ENCODE measurements at regions not wholly inside any gene's neighbourhood (a gene's known extent, or its start where the extent isn't known, plus 50 kb on each side); places are given as distances from the start of the nearest gene placed in this dataset.

DNA sequence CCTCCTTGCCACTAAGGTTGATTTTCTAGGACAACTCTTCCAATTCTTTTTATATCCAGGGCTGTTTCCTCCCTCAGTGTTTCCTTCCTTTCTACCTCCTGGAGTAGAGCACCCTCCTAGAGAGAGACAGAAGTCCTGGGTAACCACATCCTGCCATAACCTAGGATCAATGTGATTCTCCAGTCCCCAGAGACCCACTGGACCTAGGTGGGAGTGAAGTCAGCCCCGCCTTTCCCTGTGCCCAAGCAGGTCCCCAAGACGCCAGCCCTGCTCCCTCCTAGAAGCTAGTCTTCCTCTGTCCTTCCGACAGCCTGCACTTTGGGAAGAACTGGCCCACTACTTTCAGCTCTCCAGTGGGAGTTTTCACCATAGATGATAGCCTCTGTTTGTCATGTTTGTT is 166.8 kb upstream of the PLEKHG7 start:
- DNase-seq (ENCODE audit: low read depth in 3 of 3): no peak

DNA sequence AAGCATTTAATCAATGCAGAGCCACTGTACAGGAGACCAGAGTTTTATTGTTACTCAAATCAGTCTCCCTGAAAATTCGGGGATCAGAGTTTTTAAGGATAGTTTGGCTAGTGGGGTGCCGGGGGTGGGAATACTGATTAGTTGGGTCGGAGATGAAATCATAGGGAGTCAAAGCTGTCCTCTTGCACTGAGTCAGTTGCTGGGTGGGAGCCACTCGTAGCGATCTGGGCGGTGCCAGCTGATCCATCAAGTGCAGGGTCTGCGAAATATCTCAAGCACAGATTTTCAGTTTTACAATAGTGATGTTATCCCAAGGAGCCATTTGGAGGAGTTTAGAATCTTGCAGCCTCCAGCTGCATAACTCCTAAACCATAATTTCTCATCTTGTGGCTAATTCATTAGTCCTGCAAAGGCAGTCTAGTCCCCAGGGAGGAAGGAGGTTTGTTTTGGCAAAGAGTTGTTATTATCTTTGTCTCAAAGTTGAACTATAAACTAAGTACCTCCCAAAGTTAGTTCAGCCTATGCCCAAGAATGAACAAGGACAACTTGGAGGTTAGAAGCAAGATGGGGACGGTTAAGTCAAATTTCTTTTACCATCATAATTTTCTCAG is 169.4 kb upstream of the PLEKHG7 start:
- no peak for DNase-seq (ENCODE audit: low read depth in 3 of 3)

DNA sequence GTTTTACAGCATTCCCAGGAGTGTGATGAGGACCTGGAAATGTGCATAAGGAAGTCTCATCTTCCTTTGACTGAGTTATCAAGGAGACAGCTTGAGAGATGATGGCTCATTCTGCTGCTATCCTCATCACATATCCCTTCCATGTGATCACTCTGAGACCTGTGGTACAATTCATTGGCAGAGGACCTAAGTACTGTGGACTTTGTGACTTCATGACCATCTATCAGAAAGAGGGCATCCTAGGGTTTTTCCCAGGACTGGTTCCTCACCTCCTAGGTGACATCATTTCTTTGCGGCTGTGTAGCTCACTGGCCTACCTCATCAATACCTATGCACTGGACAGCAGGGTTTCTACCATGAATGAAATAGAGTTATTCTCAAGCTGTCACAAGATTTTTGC is 172.1 kb upstream of the PLEKHG7 start:
- no peak for DNase-seq (ENCODE audit: low read depth in 3 of 3)

DNA sequence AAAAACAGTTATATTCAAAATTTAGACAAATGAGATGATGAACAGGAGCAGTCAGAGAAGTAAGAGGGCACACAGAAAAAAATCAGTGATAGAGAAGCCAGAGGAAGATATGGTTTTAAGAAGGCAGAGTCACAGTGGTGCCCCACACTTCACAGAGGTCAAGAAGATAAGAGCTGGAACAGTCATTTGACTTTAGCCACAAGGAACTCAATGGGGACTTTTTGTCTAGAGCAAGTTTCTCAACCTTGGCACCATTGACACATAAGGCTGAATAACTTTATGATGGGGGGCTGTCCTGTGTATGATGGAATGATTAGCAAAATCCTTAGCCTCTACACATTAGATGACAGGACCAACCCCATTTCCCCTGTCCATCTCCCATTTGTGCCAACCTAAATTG is 172.8 kb upstream of the PLEKHG7 start:
- no peak for DNase-seq (ENCODE audit: low read depth in 3 of 3)

DNA sequence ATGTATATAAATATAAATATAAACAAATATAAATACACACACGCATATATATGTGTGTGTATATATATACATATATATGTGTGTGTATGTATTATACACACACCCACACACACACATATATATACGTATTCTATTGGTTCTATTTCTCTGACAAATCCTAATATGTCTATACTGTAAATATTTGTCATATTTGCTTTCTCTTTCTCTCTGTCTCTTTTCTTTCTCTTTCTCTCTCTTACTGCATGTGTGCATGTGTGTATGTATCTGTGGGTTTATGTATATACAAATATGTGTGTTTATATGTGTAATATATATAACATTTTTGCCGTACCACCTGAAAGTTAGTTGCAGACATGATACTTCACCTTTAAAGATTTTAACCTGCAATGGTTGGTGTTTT is 174.2 kb upstream of the PLEKHG7 start:
- no peak for DNase-seq (ENCODE audit: low read depth in 3 of 3)

DNA sequence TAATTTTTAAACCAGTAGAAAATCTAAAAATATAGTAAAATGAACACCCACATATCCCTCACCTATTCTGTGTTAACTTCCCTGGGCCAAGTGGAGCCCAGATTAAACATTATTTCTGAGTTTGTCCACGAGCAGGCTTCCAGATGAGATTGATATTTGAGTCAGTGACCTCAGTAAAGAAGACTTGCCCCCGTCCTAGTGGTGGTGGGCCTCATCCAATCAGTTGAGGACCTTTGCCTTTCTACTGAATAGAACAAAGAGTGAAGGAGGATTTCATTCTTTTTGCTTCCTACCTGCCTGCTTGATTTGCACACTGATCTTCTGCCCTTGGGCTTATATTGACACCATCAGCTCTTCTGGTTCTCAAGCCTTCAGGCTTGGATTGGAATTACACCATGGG is 174.7 kb upstream of the PLEKHG7 start:
- DNase-seq (ENCODE audit: low read depth in 3 of 3): no peak

DNA sequence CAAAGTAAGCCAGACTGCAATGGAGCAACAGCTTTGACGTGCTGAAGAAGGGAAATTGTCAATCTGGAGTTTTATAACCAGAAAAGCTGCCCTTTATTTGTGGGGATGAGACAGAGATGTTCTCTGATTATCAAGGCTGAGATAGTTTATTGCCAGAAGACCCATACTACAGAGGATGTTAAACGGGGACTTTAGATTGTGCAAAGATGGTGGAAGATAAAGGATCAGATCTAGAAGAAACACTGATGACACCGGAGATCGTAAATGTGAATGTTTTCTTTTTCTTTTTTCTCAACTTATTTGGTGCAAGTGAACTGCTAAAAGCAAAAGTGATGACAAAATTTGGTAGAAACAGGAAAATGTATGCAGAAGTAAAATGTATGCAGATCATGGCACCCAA is 178.3 kb upstream of the PLEKHG7 start:
- DNase-seq (ENCODE audit: low read depth in 3 of 3): no peak

DNA sequence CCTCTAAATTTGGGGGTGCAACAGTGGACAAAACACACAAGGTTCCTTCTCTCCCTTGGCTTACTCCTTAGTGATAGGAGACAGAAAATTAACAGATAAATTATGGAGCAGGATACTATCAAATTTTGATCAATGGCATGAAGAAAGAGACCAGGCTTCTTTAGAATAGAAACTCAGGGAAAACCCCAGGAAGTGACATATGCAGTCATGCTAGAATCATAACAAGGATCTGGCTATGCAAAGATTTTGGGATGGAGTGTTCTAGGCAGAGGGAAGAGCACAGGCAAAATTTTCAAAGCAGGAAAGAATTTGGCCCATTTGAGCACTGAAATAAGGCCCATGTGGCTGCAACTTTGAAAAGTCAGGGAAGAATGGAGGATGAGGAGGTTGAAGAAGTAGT is 182.3 kb upstream of the PLEKHG7 start:
- no peak for DNase-seq (ENCODE audit: low read depth in 3 of 3)

DNA sequence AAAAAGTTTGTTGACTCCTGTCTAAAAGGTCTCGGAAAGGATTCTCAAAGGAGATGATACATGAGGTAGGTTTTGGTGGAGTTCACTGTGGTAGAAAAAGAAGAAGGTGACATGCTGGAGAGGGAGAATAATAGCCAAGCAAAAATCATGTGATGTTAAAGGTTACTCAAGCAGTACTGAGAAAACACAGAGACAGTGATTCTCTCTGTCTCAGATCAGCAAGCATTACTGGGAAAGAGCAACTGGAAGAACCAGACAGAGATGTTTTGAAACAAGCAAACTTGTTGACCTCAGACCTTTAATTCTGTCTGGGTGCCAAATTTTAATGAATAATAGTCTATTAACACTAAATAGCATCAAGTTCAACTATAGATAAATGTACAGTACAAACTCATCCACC is 183.5 kb upstream of the PLEKHG7 start:
- DNase-seq (ENCODE audit: low read depth in 3 of 3): no peak

DNA sequence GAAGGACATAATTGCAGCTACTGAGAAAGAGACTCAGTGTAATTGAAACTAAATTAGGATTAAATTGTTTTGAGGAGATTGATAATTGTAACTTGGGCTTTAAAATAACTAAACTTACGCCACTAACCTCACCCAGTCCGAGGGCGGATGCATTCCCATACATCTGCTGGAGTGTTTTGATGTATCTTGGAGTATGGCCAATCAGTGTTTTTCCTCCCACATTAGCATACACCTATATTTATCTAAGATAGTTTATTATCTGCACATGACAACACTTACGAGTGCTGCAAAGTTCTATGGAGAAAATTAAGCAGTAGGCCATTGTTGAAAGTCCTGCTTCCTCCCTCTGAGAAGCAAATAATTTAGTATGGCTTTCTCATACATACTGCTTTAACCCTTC is 184.7 kb upstream of the PLEKHG7 start:
- no peak for DNase-seq (ENCODE audit: low read depth in 3 of 3)

DNA sequence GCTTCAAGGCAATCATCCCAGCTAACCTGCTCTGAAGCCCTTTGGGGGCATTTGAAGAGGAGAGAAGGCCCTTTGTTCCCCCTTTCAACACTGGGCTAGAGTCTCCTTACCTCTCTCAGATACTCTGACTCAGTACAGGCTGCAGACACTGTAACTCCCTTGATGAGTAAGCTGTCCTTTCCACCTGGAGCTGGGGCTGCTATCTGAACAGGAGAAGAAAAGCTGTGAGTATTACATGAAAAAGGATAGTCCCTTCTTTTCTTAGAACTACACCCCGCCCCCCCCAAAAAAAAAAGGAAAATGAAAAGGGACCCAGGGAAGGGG is 186.6 kb upstream of the PLEKHG7 start:
- no peak for DNase-seq (ENCODE audit: low read depth in 3 of 3)

DNA sequence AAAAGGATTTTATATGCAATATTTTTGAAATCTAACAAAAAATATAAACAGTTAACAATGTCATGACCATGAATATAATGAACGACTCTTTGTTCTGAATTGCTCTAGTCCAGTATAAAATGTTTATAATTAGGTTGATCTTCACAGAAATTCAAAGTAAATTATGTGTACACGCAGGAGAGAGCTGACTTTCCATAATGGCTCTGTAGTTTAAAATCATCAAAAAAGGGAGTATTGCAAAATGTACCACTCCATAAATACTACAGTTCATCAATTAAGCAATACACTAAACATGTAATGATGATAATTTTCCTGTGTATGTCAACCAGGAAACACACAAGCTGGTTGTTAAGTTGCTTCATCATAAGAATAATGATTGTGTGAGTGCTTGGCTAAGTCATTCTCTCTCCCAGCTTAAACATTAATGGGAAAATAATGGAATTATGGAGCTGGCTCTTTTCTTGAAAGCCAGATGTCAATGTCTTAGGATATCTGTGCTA is 189.5 kb upstream of the PLEKHG7 start:
- no peak for DNase-seq (ENCODE audit: low read depth in 3 of 3)

DNA sequence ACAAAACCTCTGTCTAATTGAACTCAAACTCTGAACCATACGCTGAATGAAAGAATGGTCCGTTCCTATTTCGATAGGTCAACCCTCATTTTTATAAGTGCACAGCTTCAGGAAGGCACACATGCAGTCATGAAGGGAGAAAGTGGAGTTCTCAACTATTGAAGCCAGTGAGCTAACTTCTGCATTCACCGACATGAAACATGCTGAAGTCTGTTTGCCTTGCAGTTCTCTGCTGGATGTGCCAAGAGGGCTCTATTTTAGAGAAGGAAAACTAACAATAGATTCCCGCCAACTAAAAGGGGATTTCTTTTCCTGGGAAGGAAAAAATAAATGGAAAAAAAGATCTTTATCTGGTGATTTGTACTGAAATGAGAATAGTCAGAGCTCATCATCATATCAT is 191.0 kb upstream of the PLEKHG7 start:
- DNase-seq (ENCODE audit: low read depth in 3 of 3): no peak

DNA sequence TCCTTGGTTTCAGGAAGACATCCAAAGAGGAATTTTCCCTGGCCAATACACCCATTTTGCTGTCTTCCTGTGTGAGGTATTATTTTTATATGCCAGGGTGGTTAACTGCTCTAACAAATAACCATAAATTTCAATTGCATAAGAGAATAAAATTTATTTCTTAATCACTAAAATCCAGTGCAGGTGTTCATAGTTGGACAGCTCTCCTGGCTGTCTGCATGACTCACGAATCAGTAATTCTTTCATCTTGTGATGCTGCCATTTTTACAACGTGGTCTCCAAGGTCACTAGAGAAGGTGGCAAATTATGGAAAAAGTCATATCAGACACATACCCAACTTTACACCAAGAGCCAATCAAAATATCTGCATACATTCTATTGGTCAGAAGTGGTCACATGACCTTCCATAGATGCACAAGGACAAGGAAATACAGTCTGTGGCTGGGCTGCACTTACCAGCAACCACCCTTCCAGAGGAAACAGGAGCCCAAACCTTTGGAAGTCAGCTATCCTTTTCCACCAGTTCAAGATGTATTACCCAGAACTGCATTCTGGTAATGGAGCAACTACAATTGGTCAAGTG is 193.5 kb upstream of the PLEKHG7 start:
- DNase-seq (ENCODE audit: low read depth in 3 of 3): no peak

DNA sequence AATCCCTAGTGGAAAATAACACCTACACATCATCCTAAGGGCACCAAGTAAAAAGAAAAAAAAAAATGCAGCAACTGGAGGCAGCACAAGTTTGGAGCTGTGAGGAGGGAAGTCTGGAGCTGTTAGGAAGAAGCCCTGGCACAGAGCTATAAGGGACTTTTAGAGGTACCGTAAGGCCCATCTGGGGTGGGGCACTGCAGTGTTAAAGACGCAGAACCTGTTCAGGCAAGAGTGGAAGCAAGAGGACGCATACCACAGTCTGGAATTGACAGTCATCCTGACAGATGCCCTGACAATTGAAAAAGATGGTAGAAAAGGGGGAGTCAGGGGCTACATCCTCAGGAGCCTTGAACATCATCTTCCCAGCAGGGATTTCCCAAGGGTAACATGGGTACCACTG is 195.9 kb upstream of the PLEKHG7 start:
- DNase-seq (ENCODE audit: low read depth in 3 of 3): no peak

DNA sequence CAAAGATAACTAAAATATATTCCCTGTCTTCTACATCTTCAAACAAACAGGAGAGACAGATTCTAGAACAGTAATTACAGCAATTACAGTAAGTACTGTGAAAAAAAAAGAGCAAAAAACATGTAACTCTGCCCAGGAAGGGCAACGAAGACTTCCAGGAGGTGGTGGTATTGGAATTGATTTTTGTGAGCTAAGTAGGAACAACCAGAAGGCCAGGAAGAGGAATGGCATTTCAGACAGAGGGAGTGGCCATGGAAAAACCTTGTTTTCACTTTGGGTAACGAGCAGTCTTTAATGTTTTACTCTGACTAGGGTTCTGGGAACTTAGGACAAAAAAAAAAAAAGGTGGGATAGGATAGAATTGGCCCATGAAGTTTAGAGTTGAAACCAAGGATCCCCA is 196.3 kb upstream of the PLEKHG7 start:
- DNase-seq (ENCODE audit: low read depth in 3 of 3): no peak

DNA sequence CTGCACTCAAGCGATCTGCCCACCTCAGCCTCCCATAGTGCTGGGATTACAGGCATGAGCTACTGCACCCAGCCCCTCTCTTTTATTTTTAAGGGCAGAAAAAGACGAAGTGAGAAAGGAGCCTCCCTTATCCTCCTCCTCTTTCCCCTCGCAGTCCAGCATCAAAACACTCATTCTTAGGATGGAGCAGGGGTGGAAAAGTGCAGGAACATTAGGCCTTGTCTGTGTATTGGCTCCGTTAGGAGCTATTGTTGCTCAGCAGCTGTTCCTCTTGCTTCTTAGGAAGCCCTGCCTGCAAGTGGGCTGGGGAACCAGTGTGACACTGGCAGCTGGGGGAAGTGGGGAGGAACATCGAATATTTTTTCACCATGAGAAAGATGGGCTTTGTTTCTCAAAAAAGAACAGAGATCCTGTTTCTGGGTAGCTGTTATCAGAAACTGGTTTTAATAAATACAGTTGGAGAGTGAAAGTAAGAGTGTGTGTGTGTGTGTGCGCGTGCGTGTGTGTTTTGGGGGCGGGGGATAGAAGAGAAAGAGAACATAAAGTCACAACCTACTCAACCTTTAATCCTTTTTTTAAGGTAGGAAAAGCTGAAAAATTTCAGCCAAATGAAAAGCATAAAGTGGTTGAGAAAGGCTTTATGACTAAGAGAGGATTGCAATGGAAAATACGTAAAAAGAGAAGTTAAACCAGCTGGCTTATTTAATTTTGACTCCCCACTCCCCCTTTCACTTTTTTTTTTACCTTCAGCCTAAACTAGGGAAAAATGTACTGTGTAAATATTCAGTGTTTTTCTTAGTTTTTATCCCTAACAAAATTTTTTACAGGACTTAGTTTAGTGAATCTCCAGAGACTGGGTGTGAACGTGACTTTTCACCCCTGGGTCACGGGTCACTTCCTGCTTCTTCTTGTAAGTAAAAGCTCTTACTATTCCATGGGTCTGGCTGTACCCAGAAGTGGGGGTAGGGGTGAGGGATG is 197.2 kb upstream of the PLEKHG7 start:
- peak in 2 of 3 donors; percentile 35 to 47 for DNase-seq (ENCODE audit: low read depth in 3 of 3)

DNA sequence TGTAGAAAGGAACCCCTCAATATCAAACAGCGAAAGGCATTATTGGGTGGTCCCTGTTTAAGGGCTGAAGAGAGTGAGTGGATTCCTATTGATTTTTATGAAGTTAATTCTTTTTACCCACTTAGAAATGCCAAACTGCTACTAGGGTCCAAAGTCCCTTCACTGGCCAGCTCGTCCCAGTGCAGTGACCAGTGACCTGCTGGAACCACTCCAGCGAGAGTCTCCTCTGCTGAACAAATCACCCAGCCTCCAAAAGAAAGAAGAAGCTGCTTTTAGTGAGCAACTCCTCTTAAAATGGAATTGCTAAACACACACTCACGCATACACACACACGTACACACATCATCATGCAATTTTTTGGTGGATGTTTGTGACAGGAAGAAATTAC is 198.2 kb upstream of the PLEKHG7 start:
- no peak for DNase-seq (ENCODE audit: low read depth in 3 of 3)

DNA sequence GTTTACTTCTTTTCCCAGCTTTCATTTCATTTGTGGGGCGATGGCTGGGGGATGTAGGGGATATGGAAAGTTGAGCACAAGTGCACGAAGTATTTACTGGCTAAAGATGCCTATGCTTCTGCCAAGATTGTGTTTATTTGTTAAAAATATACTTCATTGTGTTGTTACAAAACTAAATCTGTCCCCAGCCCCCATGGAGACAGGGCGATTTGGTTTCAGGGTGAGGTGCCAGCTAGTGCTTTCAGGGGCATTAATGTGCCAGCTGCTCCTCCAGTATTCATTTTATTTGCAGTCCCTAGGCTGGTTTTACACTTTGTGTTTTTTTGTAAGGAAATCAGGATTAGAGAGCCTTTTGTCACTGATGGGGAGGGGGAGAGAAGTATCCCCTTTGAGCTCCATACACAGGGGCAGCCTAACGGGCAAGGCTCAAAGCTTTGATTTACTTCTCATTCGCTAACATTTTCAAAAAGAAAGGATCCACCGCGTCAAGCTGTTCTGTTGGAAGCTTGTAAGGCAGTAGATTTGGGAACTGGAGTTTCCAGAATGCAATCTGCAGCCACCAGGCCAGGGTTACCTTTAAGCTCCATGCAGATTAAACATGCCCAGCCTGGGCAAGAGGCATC is 198.7 kb upstream of the PLEKHG7 start:
- no peak for DNase-seq (ENCODE audit: low read depth in 3 of 3)

DNA sequence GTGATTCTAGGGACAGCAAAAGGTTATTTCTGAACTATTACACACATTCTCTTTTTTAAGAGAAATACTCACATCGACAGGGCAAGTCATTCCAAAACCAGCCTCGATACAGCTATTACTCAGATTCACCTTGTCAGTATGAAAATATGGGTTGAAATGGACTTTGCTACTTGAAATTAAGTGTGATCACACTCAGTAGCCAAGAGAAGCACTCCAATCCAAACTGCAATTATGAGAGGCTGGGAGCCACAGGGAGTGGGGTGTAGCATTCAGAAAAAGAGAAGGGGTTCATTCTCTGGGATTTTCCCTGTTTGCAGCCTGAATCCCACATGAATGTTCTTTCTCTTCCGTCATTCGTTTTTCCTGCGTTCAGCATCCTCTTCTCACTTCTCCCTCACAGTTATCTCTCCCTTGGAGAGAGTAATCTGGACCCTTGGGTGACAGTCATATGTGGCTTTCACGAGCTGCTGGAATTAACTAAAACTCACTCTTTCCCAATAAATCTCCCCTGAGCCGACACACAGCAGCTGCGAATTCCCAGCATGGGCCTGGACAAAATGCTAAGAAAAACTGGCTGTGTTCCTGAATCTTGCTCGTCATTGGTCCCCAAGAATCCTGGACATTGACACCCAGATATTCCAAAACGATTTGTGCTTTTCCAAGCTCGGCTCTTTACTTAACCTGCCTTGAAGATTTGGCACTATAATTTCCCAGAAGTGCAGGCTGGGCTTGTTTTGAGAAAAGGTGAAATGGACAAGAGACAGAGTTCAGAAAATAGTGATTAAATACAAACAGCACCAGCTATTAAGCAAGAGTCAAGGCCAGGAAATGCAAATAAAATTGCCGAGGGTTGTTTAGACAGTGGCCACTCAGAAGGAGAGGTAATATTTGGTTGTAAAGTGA is 199.5 kb upstream of the PLEKHG7 start:
- no peak for DNase-seq (ENCODE audit: low read depth in 3 of 3)

DNA sequence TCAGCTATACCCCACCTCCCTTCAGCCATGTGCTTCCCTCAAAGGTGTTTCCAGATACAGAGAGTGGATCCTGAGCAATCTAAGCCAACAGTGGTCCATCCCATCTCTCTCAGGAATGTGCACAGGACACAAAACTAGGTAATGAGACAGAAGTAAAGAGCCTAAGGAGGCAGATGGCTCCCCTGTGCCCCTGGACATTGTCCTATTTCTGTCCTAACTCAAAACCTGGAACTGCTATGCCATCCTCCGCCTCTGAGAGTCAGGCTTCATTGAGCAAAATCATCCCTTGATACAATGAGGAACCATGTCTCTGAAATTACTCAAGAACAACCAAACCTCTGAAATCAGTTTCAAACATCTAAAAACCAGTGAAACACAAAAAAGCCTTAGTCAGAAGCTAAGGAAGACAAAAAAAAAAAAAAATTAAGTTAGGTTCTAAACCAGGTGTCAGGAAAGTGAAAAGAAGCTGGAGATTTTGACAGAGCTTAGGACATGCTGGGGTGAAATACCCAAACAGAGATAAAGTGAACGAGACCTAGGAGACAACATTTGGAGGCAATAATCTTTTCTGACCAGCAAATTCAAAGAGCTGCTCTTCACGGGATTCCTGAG is 200.3 kb upstream of the PLEKHG7 start:
- DNase-seq (ENCODE audit: low read depth in 3 of 3): no peak

Measured in stimulated activated CD4-positive, alpha-beta T cell treated with anti-CD3 and anti-CD28 coated beads, TNF-alpha, amount 100 ng/mL, for 48 hours (primary cell).